Adrenal gland (tissue), 9 donors: ENCODE measurements at regions not wholly inside any gene's neighbourhood (a gene's known extent, or its start where the extent isn't known, plus 50 kb on each side); places are given as distances from the start of the nearest gene placed in this dataset.
A peak's percentile ranks its signal among the peaks of the same experiment; 100 is the strongest.

Source experiments
- DNase-seq, 7 donors: peaks; one replicate each; pipeline ENCODE4 v3.0.0-alpha.2; 2019 to 2020
- H3K27ac ChIP-seq, 5 donors: fragments of 200-600 bp; sonication (generic) in 4 of 5; 1 replicate in 3 of 5; 2 replicates in 2 of 5; pipeline versions ENCODE4 v1.5.1 to v1.8.0; 2016 to 2020; ENCODE audit warnings: mild to moderate bottlenecking in 1 of 5
- H3K27me3 ChIP-seq: fragments of 200-600 bp; 2 replicates; pipeline ENCODE4 v1.8.0; 2021
- H3K36me3 ChIP-seq, 2 donors: fragments of 200-600 bp; replicated peaks in 1 of 2; 1 replicate in 1 of 2; 2 replicates in 1 of 2; pipeline versions ENCODE4 v1.5.1 to v1.8.0; 2018 to 2022
- H3K4me1 ChIP-seq, 2 donors: fragments of 200-600 bp; replicated peaks in 1 of 2; 1 replicate in 1 of 2; 2 replicates in 1 of 2; pipeline versions ENCODE4 v1.5.1 to v1.8.0; 2018 to 2021
- H3K4me3 ChIP-seq, 4 donors: fragments of 200-600 bp; sonication (generic) in 3 of 4; one replicate each; pipeline ENCODE4 v1.5.1; 2016 to 2018
- H3K9me3 ChIP-seq, 3 donors: fragments of 200-600 bp; sonication (generic) in 1 of 3; replicated peaks in 1 of 3; 1 replicate in 2 of 3; 2 replicates in 1 of 3; pipeline versions ENCODE4 v1.5.1 to v1.8.0; 2016 to 2021
- POLR2A ChIP-seq, 2 donors: fragments of 450-650 bp; IDR thresholded peaks; one replicate each; pipeline ENCODE4 v1.6.1; 2017; ENCODE audit warnings: antibody characterized with exemption in 2 of 2, mild to moderate bottlenecking in 2 of 2, moderate library complexity in 1 of 2
- WGBS, 4 donors: extraction: QIAGEN DNeasy Blood & Tissue Kit in 2 of 4; methylation state at CpG; one replicate each; pipeline versions ENCODE4 v1.1.5 to v1.1.7; 2013 to 2017; 5-methylcytosine and 5-hydroxymethylcytosine counted together
- intact Hi-C, 2 donors: fragments of 100-400 bp; cut with DNase I; formaldehyde crosslinking; loops; one replicate each; pipeline versions ENCODE4 v1.14.1 to v1.15.0; 2022 to 2023
- TF ChIP-seq, protein P1 (sequence below), 6 experiments: fragments of 450-650 bp in 4 of 6; fragments of 200-600 bp in 2 of 6; sonication (generic) in 1 of 6; IDR thresholded peaks; 1 replicate in 5 of 6; 2 replicates in 1 of 6; pipeline versions ENCODE4 v1.5.1 to v1.8.0; 2016 to 2021; ENCODE audit warnings: antibody characterized with exemption in 6 of 6, mild to moderate bottlenecking in 2 of 6, moderate library complexity in 1 of 6
- donor health status: healthy with polysubstance abuse.
- donor health status: Bipolar disorder and iron deficiency.
- donor health status: DM: yes; HTN: yes; CAD: no.
- donor health status: DM: no; HTN: no; CAD: no.
- donor health status: DM: no; HTN: no; CAD: no.

DNA sequence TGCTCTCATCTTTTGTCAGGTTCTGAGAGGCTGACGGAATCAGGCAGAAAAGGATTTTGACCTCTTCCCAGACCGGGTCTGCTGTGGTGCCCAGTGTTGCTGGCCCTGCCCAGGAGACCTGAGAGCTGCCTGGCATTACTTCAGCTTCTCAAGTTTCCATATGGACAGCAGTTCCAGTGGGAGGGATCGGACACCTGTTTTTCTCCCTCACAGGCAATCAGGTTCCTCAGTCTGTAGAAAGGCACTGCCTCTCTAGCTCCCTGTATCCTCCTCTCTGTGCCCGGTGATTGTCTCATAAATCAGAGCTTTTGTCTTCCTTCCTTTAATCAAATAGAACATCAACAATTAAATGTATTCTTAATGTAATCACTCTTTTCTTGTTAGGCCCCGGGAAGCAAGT is 198.7 kb downstream of the SEMA6A start:
- Histone ChIP-seq H3K36me3 (no peaks in the 10 kb centered on the region), H3K9me3 (no peaks in the 10 kb centered on the region), H3K27ac (no peak overlapping the region), H3K4me1 (peaks cover 8 to 20% of the 10 kb centered on the region in 2 donors), H3K4me3 (no peak overlapping the region), H3K27me3 (no peaks in the 10 kb centered on the region)
- no peak for DNase-seq
- 73 to 82% (median 79%) methylated on average over 5 of the region's 5 CpGs for WGBS, 4 donors
- TF ChIP-seq POLR2A (IDR thresholded peaks at IDR 0.05) = no peak
- TF ChIP-seq, protein P1, sequence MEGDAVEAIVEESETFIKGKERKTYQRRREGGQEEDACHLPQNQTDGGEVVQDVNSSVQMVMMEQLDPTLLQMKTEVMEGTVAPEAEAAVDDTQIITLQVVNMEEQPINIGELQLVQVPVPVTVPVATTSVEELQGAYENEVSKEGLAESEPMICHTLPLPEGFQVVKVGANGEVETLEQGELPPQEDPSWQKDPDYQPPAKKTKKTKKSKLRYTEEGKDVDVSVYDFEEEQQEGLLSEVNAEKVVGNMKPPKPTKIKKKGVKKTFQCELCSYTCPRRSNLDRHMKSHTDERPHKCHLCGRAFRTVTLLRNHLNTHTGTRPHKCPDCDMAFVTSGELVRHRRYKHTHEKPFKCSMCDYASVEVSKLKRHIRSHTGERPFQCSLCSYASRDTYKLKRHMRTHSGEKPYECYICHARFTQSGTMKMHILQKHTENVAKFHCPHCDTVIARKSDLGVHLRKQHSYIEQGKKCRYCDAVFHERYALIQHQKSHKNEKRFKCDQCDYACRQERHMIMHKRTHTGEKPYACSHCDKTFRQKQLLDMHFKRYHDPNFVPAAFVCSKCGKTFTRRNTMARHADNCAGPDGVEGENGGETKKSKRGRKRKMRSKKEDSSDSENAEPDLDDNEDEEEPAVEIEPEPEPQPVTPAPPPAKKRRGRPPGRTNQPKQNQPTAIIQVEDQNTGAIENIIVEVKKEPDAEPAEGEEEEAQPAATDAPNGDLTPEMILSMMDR (IDR thresholded peaks at IDR 0.05) = no peak
- intact Hi-C loops = no loop called here

DNA sequence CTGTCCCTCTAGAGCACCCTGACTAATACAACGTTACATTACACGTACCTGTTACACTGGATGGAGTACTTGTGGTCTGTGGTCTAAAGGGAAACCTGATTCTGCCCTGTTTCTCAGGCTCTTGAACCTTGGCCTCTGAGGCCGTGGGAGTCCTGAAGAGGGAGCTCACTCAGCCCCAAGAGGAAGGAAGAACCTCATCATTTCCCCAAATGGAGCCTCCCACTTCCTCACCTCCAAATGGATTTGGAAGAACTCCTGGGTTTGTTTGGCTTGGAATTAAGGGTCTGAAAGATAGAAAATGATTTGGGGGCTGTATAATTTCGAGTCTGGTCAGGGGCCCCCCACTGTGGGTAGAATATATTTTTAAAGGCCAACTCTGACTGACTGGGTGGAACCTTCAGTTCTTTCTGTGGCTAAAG is 200.2 kb downstream of the SEMA6A start:
- Histone ChIP-seq H3K9me3 (no peaks in the 10 kb centered on the region), H3K4me3 (no peak overlapping the region), H3K27me3 (no peaks in the 10 kb centered on the region), H3K4me1 (peaks cover 14 to 29% of the 10 kb centered on the region in 2 donors), H3K36me3 (no peaks in the 10 kb centered on the region), H3K27ac (no peak overlapping the region)
- 75 to 84% (median 80%) methylated on average over 4 of the region's 4 CpGs for WGBS, 4 donors
- no peak for DNase-seq
- TF ChIP-seq, protein P1 (IDR thresholded peaks at IDR 0.05) = no peak
- TF ChIP-seq POLR2A (IDR thresholded peaks at IDR 0.05) = no peak
- intact Hi-C loops = no loop called here

DNA sequence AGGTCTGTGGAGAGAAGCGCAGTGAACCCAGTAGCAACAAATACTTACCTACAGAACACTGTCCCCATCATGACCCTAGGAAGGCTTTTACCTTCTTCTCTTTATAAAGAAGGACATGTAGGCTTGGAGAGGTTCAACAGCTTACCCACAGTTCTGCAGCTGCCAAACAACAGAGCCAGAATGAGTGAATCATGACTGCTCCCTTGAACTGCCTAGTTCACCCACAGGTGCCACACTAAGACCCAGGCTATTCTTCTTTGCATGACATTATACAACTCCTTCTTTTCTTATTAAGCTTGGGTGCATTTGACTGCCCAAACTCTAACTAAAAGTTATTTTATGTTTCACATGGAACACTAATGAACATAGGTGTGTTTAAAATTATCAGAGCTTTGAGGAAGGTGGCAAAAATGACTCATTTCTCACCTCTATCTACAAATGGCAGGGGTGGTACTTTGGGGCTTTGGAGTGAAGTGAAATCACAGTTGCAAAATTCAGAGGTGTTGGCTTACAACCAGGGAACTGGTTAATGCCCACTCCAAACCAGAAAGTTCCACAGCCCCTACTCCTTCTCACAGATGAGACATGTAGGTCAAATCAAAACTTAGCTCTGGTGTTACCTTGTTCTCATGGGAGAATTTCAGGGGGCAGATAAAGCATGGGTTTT is 201.6 kb downstream of the SEMA6A start:
- no peaks in the 10 kb centered on the region for H3K36me3 ChIP-seq
- DNase-seq = no peak
- no peaks in the 10 kb centered on the region for H3K9me3 ChIP-seq
- intact Hi-C loops = no loop called here
- H3K4me1 ChIP-seq = peaks cover 14 to 29% of the 10 kb centered on the region in 2 donors
- no peak for TF ChIP-seq POLR2A (IDR thresholded peaks at IDR 0.05)
- TF ChIP-seq, protein P1 (IDR thresholded peaks at IDR 0.05) = no peak
- peak overlapping the region in 2 of 5 donors; percentile 18 to 54 for H3K27ac ChIP-seq
- H3K4me3 ChIP-seq = no peak overlapping the region
- 96 to 100% (median 100%) methylated on average over 1 of the region's 1 CpG for WGBS, 4 donors
- no peaks in the 10 kb centered on the region for H3K27me3 ChIP-seq

DNA sequence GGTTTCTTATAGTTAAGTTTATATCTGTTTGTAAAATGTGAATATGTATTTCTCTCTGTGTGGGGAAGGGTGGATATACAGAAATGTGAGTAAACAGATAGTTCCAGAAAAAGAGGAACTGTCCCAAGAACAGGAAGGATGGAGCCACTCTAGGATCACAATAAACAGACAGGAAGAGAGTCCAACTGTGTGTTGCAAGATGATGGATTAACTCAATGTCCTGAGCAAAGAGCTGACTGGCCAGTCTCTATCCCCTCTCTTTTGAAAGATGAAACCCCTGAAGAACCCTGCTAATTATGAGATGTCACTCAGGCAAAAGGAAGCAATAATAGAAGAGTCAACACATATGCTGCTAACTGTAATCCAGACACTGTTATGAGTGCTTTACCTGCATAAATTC is 202.7 kb downstream of the SEMA6A start:
- no peaks in the 10 kb centered on the region for H3K27me3 ChIP-seq
- intact Hi-C loops = no loop called here
- H3K4me1 ChIP-seq = peaks cover 14 to 29% of the 10 kb centered on the region in 2 donors
- TF ChIP-seq POLR2A (IDR thresholded peaks at IDR 0.05) = no peak
- TF ChIP-seq, protein P1 (IDR thresholded peaks at IDR 0.05) = no peak
- H3K4me3 ChIP-seq = no peak overlapping the region
- H3K36me3 ChIP-seq = no peaks in the 10 kb centered on the region
- H3K9me3 ChIP-seq = no peaks in the 10 kb centered on the region
- DNase-seq = no peak
- peak overlapping the region in 2 of 5 donors; percentile 53 to 77 for H3K27ac ChIP-seq
